ENCODE measurements at regions not wholly inside any gene's neighbourhood (a gene's known extent, or its start where the extent isn't known, plus 50 kb on each side); places are given as distances from the start of the nearest gene placed in this dataset.

- TF ChIP-seq CTCF (conservative IDR thresholded peaks at IDR 0.05; ENCODE audit: low read depth, low read length) (no peak), POLR2A (IDR thresholded peaks at IDR 0.05; ENCODE audit: low read depth, low read length) (no peak), CEBPB (IDR thresholded peaks at IDR 0.05; ENCODE audit: low read depth, low read length) (no peak), RCOR1 (IDR thresholded peaks at IDR 0.05; ENCODE audit: insufficient replicate concordance, low read length) (no peak), RAD21 (IDR thresholded peaks at IDR 0.05; ENCODE audit: low read length) (no peak), BHLHE40 (IDR thresholded peaks at IDR 0.05; ENCODE audit: low read depth, low read length) (no peak), SMC3 (IDR thresholded peaks at IDR 0.05; ENCODE audit: low read depth, low read length) (no peak), CHD1 (IDR thresholded peaks at IDR 0.05; ENCODE audit: low read depth, low read length) (no peak), MXI1 (IDR thresholded peaks at IDR 0.05; ENCODE audit: borderline replicate concordance, low read depth, low read length) (no peak), MAFK (IDR thresholded peaks at IDR 0.05; ENCODE audit: low read depth, low read length) (no peak), RFX5 (IDR thresholded peaks at IDR 0.05; ENCODE audit: low read depth, low read length) (no peak), MAZ (IDR thresholded peaks at IDR 0.05; ENCODE audit: borderline replicate concordance, low read depth, low read length) (no peak), FOS (IDR thresholded peaks at IDR 0.05; ENCODE audit: low read depth, low read length) (no peak)
Measured at GRCh38 chr3:182111967-182112366, 400.2 kb downstream of the SOX2 start.
